Anterior cingulate cortex (tissue), 58 donors: ENCODE measurements at regions not wholly inside any gene's neighbourhood (a gene's known extent, or its start where the extent isn't known, plus 50 kb on each side); places are given as distances from the start of the nearest gene placed in this dataset.
"Not testable (repeated sequence)": the region's sequence is repeated elsewhere in the genome, so short reads cannot be mapped to it uniquely, and the experiment has no call there.

Source experiments
- DNase-seq, 58 donors: peaks; one replicate each; lab custom pipeline; 2025; lab: John Stamatoyannopoulos, UW

DNA sequence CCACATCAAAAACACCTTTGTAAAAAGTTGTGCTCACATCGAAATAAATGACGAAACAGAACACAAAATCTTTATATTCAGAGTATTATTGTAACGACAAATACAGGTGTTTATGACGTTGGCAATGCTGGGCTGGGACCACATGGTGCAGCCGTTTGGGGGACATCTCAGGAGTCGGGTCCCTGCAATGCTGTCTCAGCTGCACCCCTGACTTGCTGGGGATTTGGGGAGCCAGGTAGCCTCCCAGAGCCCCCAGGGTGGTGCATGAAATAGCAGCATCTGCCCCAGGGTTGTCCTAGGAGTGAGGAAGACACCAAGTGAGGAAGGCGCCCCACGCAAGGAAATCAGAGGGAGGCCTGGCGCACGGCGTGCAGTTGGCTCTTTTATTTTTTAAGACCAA, 1526.8 kb downstream of the BRD1 start:
- no peak for DNase-seq

DNA sequence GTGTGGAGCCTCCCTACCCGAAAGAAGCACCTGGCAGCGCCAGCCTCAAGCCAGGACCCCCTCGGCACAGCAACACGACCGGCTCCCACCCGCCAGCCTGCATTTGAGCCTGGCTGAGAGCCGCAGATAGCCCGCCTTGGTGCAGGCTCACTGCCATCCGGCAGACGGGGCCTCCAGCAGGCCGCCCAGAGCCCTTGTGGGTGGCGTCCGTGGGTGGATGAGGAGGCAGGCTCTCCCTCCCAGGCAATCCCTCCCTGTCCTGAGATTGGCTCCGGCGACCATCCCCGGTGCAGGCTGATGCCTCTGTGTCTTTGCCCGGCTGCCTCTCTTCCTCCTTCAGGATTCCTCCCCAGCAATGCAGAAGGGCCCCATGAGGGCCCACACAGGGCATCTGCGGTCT, 1527.9 kb downstream of the BRD1 start:
- DNase-seq = no peak

DNA sequence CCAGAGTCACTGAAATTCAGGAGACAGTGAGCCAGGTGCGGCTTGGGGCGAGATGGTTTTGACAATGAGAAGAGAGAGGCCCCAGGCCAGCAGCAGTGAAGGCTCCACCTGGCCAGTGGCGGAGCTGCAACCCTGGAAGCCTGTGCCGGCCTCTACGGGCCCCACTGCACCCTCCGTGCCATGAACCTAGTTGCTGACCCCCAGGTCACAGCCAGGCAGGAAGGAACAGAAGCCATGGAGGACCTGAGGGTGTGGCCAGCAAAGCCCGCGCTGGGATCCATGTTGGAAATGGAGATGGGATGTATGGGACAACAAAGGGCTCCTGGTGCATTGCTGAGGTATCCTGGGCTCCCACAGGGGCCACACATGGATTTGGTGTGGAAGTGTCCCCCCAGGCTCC, 1528.5 kb downstream of the BRD1 start:
- no peak for DNase-seq

DNA sequence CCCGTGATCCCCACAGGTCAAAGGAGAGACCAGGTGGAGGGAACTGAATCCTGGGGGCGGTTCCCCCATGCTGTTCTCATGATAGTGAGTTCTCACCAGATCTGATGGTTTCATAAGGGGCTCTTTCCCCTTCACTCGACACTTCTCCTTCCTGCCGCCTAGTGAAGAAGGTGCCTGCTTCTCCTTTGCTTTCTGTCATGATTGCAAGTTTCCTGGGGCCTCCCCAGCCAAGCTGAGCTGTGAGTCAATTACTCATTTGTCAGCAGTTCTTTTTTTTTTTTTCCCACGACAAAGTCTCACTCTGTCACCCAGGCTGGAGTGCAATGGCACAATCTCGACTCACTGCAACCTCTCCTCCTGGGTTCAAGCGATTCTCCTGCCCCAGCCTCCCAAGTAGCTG, 1530.4 kb downstream of the BRD1 start:
- no peak for DNase-seq

DNA sequence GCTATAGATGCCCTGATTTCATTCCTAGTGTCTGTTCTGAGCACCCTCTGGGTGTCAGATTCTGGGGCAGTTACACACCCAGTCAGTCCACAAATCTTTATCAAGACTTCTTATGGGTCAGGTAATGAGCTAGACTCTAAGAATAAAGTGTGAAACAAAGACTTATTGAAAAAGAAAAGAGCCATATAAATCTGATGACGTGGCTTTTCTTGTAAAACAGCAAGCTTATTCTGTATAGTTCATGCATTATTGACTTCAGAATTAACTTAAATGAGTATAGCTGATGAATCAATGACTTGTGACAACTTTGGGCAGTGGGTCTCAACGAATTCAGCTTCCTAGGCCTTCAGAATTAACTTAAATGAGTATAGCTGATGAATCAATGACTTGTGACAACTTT, 1527.5 kb downstream of the TBC1D22A start:
- DNase-seq = not testable (repeated sequence)

DNA sequence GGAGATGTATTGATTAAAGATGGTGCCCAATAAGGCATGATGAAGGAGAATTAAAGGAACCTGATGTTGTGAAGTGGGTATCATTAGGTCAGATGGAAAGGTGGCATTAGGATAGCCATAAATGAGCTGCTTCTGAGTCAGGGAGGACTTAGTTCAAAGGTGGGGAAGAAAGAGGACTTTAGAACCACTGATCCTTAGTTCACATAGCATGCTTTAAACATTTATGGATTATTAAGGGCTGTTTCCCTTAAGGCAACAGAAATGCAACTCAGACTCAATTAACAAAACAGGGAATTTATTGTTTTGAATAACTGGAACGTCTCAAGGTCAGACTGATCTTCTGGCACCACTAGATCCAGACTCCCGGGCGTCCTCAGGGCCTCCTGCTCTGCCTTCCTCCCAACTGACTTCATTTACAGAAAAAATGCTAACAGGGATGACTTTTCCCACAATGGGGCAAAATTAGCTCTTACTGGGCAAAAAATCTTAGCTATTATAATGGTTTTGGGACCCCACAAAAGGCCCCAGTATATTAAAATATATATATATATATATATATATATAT, 1526.0 kb downstream of the TBC1D22A start:
- DNase-seq = no peak

DNA sequence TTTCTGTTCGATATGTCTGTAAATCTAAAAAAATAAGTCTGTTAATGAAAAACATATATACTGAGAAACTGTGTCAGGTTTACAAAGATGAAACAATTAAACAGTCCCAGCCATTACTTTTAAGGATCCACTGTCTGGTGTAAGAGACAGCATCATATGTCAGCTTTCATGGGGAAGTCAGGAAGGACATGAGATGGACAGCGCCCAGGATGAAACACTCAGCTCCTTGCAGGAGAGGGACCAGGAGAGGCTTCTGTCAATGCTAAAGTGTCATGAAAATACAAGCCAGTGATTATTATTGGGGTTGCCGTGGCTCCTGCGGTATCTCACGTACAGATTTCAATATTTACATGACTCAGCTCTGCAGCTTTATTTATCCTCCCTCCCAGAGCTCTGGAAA, 1524.6 kb downstream of the TBC1D22A start:
- no peak for DNase-seq

DNA sequence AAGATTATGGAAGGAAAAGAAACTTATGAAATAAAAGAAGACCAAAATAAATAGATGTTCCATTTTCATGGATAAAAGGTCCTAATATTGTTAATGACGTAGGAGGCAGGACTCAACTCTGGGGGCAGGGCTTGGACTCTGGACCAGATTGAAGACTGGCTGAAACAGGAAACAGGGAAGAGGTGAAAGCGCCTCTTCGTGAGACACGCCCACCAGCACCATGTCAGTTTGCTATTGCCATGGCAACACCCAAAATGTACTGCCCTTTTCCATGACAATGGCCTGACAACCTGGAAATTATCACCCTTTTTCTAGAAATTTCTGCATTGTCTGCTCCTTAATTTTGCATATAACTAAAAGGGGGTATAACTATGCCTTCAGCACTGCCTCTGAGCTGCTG, 1522.2 kb downstream of the TBC1D22A start:
- DNase-seq = no peak

DNA sequence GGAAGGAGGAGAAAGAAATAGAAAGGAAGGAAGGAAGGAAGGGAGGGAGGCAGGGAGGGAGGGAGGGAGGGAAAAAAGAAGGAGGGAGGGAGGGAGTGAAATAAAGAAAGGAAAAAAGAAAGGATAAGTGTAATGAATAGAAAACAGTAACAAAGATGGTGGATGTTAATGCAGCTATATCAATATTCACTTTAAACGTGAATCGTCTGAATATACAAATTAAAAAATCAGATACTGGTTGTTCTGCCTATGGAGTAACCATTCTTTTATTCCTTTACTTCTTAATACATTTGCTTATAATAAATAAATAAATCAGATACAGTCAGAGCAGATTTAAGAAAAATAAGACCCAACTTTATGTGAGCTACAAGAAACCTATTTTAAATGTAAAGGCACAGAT, 1520.4 kb downstream of the TBC1D22A start:
- DNase-seq = no peak

DNA sequence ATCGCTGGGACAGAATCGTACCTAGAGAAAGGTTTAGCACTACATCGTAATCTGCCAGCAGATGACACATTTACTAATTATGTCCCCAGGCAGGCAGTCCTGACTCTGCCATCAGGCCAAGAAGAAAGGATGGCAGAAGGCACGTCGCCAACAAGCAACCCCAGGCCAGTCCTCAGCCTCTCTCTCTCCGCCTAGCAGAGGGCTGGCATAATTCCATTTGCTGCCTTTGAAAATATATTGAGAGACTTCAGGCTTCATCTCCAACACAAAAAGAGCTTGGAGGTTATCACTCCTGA, 1517.0 kb downstream of the TBC1D22A start:
- peak in 1 of 58 donors; percentile 33 for DNase-seq

DNA sequence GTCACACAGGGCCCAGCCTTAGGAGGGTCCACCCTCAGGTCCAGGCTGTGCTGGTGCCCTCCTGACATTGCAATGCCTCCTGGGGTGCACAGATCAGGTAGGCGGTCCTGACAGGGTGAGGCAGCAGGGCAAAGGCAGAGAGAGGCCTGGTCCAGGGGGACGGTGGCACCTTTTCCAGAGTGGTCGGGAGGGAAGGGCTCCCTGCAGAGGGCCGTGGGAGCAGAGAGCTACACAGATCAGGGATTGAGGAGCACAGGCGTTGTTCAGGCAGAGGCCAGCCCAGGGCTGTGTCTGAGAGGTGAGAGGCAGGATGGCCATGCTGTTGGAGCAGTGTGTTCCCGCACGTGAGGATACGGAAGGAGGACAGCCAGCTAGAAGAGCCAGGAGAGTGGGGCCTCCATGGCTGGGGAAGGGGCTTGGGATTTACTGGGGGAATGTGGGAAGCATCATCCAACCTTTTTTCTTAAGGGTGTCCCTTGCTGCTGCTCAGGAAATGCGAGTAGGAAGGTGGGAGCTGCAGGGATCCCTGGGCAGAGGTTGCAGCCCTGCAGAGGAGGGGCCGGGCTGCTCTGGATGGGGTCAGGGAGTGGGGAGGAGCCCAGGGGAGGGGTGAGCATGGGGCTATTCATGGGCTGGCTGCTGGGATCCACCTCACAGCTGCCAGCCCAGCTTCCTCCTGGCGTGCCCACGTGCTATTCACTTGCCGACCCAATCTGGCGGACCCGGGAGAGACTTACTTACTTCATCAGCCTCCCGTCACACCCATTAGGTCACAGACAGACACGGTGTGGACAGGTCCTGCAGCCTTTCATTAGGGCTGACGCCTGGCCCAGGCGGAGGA, 1516.4 kb downstream of the TBC1D22A start:
- peak in 1 of 58 donors; percentile 16 for DNase-seq

DNA sequence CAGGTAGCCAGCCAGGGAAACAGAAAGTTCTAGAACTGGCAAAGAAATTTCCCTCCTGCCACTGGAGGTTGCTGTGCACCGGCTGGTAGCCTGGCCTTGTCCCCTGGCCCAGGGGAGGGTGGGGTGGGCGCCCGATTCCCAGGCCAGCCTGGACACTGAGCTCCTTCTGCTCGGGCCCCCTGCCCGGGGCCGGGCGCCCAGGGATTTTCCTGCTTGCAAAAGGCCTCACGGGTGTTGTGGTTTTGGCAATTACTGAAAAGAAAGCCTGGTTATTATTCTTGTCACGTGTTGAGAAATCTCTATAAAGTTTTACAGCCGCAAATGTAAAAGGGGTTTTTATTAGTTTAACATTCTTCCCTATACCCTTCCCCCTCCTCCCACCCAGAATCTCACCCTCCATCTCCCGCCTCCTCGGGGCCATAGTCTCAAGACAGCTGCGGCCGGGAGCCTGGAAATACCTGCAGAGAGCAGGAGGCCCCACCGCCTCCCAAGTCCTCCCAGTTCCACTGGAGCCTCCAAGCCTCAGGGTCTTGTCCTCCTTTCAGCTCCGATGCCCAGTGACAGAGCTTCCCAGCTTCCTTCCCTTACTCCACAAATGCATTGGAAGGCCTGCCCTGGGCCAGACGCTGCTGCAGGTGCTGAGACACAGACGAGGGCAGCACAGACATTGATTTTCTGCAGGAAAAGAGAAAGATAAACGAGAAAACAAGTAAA, 1515.6 kb downstream of the TBC1D22A start:
- DNase-seq = peak in 51 of 58 donors; percentile 19 to 89 (median 65)

DNA sequence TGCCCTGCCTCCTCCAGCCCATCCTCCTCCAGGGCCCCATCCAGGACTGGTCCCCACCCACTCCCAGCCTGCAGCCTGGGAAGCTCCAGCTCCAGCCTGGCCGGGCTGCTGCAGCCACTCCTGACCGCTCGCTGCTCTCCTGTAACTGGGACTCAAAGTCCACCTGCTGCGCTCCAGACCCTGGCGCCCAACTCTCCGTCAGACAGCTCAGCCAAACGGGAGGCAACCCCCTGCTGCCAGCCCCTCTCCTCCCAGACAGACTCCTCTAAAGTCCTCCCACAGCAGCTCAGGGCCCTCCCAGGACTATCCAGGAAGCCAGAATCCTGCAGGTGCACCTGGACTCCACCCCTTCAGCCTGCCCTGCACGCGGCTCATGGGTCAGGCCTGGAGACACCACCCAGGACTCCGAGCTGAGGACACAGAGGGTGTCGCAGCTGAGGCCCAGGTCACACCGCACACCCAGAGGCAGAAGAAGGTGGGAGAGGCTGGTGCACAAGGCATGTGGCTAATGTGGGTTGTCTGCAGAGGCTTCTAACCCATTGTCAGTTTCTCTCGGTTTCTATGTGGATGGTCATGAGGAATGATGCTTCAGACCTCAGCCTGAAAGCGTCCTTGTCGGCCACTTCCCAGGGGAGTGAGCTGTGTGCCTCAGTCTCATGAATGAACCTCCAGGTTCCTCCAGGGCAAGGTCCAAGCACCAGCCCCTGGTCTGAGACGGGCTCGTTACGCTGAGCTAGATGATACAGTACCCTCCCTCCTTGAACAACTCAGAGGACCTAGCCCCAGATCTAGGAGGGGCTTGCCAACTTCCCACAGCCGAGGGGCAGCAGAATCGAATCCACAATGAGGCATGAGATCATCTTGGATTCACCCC, 1514.8 kb downstream of the TBC1D22A start:
- no peak for DNase-seq

DNA sequence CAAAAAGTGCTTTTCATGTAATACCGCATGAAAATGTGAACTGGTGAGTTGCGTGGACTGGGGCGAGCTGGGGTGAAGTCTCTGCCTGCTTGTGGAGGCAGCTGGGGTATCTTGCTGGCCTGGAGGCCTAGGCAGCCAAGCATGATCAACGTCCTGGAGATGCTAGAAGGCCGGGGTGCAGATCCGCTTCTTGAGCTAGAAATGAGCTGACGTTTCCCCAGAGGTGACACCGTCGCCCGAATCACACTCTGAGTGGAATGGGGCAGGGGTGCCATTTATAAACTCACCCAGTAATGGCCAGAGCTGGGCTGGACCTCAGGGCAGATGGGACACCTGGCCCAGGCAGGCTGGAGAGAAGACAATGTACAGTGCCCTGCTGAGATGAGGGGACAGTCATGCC, 1513.0 kb downstream of the TBC1D22A start:
- no peak for DNase-seq

DNA sequence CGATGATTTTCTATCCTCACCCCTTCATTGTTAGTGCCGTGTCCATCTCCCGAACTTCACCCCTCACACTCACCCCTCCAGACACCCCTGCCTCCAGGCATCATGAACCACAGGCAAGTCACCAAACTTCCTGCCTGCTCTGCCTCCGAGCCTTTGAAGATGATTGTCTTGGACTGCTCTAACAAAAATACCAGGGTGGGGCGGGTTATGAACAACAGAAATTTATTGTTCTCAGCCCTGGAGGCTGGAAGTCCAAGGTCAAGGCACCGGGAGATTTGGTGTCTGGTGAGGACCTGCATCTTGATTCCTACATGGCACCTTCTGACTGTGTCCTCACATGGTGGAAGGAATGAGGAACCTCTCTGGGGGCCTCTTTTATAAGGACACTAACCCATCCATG, 1508.3 kb downstream of the TBC1D22A start:
- DNase-seq = no peak

DNA sequence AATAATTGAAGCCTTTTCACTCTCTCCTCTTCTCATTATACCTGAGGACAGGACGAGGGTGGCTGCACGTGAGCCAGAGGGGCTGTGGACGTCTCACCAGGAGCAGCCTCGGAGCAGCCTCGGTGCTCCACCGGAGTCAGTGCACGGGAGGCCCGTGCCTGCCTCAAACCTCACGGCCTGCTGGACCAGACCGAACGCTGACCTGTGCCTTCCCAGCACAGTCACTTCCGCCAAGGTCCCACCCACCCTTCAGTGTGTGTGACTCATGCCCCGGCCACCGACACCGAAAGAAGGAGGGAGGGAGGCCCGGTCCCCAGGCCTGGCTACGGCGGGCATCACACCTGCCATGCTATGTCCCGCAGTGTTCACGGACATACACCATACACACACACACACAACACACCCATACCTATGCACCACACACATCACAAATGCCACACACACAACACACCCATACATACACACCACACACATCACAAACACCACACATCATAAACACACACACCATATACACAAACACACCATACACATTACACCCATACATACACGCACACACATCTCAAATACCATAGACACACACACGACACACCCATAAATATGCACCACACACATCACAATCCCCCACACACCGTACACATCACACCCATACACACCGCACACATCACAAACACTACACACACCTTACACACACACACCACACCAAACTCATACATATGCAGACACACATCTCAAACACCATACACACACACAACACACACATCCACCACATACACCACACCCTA, 1506.5 kb downstream of the TBC1D22A start:
- DNase-seq = no peak

DNA sequence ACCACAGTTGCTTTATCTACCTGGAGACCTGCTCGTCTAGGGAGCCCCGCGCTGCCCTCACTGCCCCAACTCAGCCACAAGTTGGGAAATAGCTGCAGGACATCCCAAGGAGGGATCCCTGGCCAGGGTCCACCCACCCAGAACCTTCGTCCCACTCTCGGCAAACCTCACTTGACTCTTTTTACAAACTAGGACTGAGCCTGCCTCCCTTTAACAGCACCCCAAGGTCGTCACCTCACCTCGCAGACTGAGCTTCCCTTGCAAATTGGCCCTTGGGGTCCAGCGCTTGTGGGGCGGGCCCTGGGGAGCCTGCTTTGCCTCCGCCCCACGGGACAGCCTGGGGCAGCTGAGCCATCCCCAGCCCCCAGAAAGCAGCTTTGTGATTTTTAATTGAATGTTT, 1505.8 kb downstream of the TBC1D22A start:
- no peak for DNase-seq

DNA sequence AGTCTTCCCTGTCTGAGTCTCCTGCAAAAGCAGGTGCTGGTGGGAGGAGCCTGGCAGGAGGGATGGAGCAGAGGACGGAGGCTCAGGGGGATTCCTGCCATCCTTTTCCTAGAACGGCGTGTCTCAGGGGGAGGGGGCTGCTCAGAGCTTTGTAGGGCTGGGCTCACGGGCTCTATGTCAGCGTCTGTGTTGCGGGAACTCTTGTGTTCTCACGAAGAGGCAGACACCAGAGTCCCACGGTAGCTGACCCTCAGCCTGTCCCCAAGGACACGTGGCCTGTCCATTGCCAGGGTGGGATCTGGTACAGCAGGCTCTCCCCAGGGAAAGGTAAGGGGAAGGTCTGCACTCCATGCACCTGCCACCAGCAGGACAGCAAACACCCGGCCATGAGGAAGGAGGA, 1505.2 kb downstream of the TBC1D22A start:
- no peak for DNase-seq

DNA sequence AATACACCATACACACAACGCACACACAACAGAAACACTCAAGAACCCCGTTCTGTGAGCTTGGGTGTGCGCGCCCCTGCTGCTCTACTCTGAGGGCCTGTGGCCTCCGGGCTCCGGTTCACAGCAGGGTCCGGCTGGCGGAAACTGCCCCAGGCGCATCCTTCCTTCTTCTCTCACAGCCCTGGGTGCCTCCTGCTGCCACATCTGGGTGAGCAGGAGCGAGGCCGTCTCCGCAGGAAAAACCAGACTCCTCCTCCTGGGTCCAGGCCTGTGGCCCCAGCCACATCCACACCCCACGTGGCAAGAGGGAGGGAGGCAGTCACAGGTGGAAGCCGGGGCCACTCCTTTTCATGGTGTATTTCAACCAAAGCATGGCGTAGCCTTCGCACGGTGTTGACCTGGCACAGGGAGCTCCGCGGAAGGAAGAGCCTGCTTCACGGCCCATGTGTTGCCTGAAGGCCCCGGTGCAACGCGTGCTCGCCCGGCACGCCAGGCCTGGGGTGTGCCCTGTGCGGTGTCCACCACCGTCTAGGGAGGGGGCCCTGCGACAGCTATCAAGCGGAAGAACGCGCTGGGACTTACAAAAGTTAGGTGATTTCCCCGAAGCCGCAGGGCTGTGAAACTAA, 1502.7 kb downstream of the TBC1D22A start:
- DNase-seq = no peak

DNA sequence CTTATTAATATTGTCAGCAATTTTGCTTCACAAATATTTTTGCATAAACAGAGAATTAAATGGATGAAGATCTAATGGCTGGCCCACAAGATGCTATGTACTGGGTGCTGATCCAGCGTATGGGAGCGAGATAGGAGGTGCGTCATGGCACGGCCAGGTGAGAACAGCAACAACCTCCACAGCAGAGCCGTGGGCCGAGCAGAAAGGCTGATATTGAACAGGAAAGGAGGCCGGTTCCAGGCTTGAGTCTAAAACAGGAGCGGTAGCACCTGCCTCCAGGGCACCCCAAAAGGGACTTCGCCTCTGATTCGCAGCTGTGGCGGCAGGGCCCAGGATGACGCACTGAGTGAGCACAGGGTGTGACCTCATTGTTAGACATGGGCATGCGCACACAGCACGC, 1502.1 kb downstream of the TBC1D22A start:
- DNase-seq = no peak
